ENCODE measurements at regions not wholly inside any gene's neighbourhood (a gene's known extent, or its start where the extent isn't known, plus 50 kb on each side); places are given as distances from the start of the nearest gene placed in this dataset.

- H3K4me2 ChIP-seq: no peak overlapping the region
Measured at GRCh38 chr17:63170795-63171194, 204.8 kb downstream of the TANC2 start.

More at GRCh38 chr17:63170795-63171194, 204.8 kb downstream of the TANC2 start:
- Mint-ChIP-seq H3K4me3 (no peak overlapping the region), H3K4me1 (peaks cover 9% of the 10 kb centered on the region; the same call in 2 of the 3 replicates), H3K36me3 (ENCODE audit: low read depth) (peaks cover 5% of the 10 kb centered on the region; the same call in 1 of the 3 replicates), H3K27ac (no peak overlapping the region), H3K9me3 (peaks cover 5% of the 10 kb centered on the region; the same call in 2 of the 3 replicates), H3K27me3 (ENCODE audit: insufficient read depth, low read depth, poor library complexity) (no peaks in the 10 kb centered on the region)
- H3K4me1 ChIP-seq (ENCODE audit: insufficient read depth): no peaks in the 10 kb centered on the region
- H3K4me3 ChIP-seq: no peak overlapping the region
- H3K27me3 ChIP-seq (ENCODE audit: insufficient read depth): no peaks in the 10 kb centered on the region
- no peak overlapping the region for H2AFZ ChIP-seq
- H3K27ac ChIP-seq (ENCODE audit: low read depth): no peak overlapping the region
- no peak for DNase-seq (ENCODE audit: low spot score)
- no peaks in the 10 kb centered on the region for H4K20me1 ChIP-seq (replicated peaks; ENCODE audit: insufficient read depth)
- no peak for ATAC-seq
- TF ChIP-seq ETS1 (IDR thresholded peaks at IDR 0.05) (no peak), POLR2AphosphoS5 (IDR thresholded peaks at IDR 0.05; ENCODE audit: low read depth) (no peak), JUNB (IDR thresholded peaks at IDR 0.05; ENCODE audit: unreplicated experiment) (no peak), STAT1 (IDR thresholded peaks at IDR 0.05; ENCODE audit: unreplicated experiment) (no peak), CTCF (conservative IDR thresholded peaks at IDR 0.05; ENCODE audit: low read depth in 2 of 2) (no peak), ZNF331 (CRISPR knock-in tag; IDR thresholded peaks at IDR 0.05; ENCODE audit: low read depth) (no peak), CREB1 (CRISPR knock-in tag; IDR thresholded peaks at IDR 0.05; ENCODE audit: low read depth) (no peak), REST (IDR thresholded peaks at IDR 0.05; ENCODE audit: unreplicated experiment) (no peak), EZH2 (IDR thresholded peaks at IDR 0.05; ENCODE audit: low read depth, unreplicated experiment) (no peak), ZNF462 (CRISPR knock-in tag; IDR thresholded peaks at IDR 0.05) (no peak), EZH2phosphoT487 (IDR thresholded peaks at IDR 0.05; ENCODE audit: unreplicated experiment) (no peak), ZNF114 (CRISPR knock-in tag; IDR thresholded peaks at IDR 0.05) (no peak)
- H3F3A ChIP-seq (replicated peaks; ENCODE audit: low read depth): no peaks in the 10 kb centered on the region
- no peaks in the 10 kb centered on the region for H3K9me2 ChIP-seq (ENCODE audit: insufficient read depth)
- H3K79me2 ChIP-seq (replicated peaks; ENCODE audit: insufficient read depth): no peaks in the 10 kb centered on the region
- no peaks in the 10 kb centered on the region; the same call in 1 of the 2 replicates for H3K36me3 ChIP-seq (ENCODE audit: insufficient read depth)
